GM18498 (cell line): ENCODE measurements at regions not wholly inside any gene's neighbourhood (a gene's known extent, or its start where the extent isn't known, plus 50 kb on each side); places are given as distances from the start of the nearest gene placed in this dataset.
"Not testable (repeated sequence)": the region's sequence is repeated elsewhere in the genome, so short reads cannot be mapped to it uniquely, and the experiment has no call there.

ENCODE experiments used
- ATAC-seq: cut with Tn5 transposase; IDR thresholded peaks from one replicate; pipeline ENCODE4 v1.9.1; 2021; ENCODE audit warnings: mild to moderate bottlenecking, moderate library complexity; ENCODE audit not compliant: unreplicated experiment

- no peak for ATAC-seq
These were observed 85.5 kb downstream of the APIP start for GRCh38 chr11:34830648-34831047.

- no peak for ATAC-seq
These were observed 86.1 kb downstream of the APIP start for GRCh38 chr11:34830035-34830434.

- peak; percentile 78 for ATAC-seq
These were observed 89.0 kb downstream of the APIP start for GRCh38 chr11:34827228-34827627.

- no peak for ATAC-seq
These were observed 89.8 kb downstream of the APIP start for GRCh38 chr11:34826384-34826726.

GRCh38 chr11:34825670-34826383 lies 90.4 kb downstream of the APIP start:
- ATAC-seq: no peak

GRCh38 chr11:34825315-34825669 lies 90.9 kb downstream of the APIP start:
- ATAC-seq: no peak

- ATAC-seq: no peak
These were observed 91.8 kb downstream of the APIP start for GRCh38 chr11:34824425-34824824.

GRCh38 chr11:34823639-34824038 lies 92.5 kb downstream of the APIP start:
- no peak for ATAC-seq

GRCh38 chr11:34823197-34823596 lies 93.0 kb downstream of the APIP start:
- ATAC-seq: no peak

- ATAC-seq: no peak
These were observed 96.3 kb downstream of the APIP start for GRCh38 chr11:34819740-34820482.

- not testable (repeated sequence) for ATAC-seq
These were observed 98.4 kb downstream of the APIP start for GRCh38 chr11:34817812-34818211.

GRCh38 chr11:34816698-34817213 lies 99.4 kb downstream of the APIP start:
- ATAC-seq: no peak

GRCh38 chr11:34812905-34813576 lies 103.1 kb downstream of the APIP start:
- ATAC-seq: no peak

GRCh38 chr11:34811858-34812257 lies 104.3 kb downstream of the APIP start:
- no peak for ATAC-seq

- no peak for ATAC-seq
These were observed 106.0 kb downstream of the APIP start for GRCh38 chr11:34810107-34810562.

- no peak for ATAC-seq
These were observed 106.7 kb downstream of the APIP start for GRCh38 chr11:34809191-34810106.

- no peak for ATAC-seq
These were observed 109.3 kb downstream of the APIP start for GRCh38 chr11:34806875-34807274.

- no peak for ATAC-seq
These were observed 110.2 kb downstream of the APIP start for GRCh38 chr11:34805937-34806336.

GRCh38 chr11:34799848-34800247 lies 116.3 kb downstream of the APIP start:
- ATAC-seq: no peak

- ATAC-seq: no peak
These were observed 117.2 kb downstream of the APIP start for GRCh38 chr11:34798985-34799384.

GRCh38 chr11:34797497-34797896 lies 118.7 kb downstream of the APIP start:
- not testable (repeated sequence) for ATAC-seq
